MCF 10A (cell line): ENCODE measurements at regions not wholly inside any gene's neighbourhood (a gene's known extent, or its start where the extent isn't known, plus 50 kb on each side); places are given as distances from the start of the nearest gene placed in this dataset.

Experiments used
- BruUV-seq: library from RNA; stranded (reverse); fragments of 400-500 nt; replicated peaks from 2 replicates; lab custom pipeline; 2021; lab: Mats Ljungman, UMichigan
- CTCF ChIA-PET: fragments of 300-600 bp; sonication (Branson Sonifier 250); formaldehyde crosslinking; extraction: SDS; loops from one replicate; lab custom pipeline; 2021; ENCODE audit warnings: antibody characterized with exemption, inconsistent platforms; lab: Yijun Ruan, JAX
- POLR2A ChIA-PET: fragments of 300-600, 350-650 bp; sonication (Branson Sonifier 250); formaldehyde crosslinking; extraction: SDS; loops from one replicate; lab custom pipeline; 2020; ENCODE audit warnings: antibody characterized with exemption, inconsistent platforms; lab: Yijun Ruan, JAX
- DNase-seq: peaks from one replicate; pipeline ENCODE4 v3.0.0-alpha.2; 2018; ENCODE audit not compliant: unreplicated experiment
- H3K27ac Mint-ChIP-seq: one replicate; pipeline ENCODE4 v1.8.0; 2022; ENCODE audit warnings: mild to moderate bottlenecking, low read depth, mixed read lengths; ENCODE audit not compliant: unreplicated experiment
- H3K27me3 Mint-ChIP-seq: one replicate; pipeline ENCODE4 v1.8.0; 2022; ENCODE audit warnings: mixed read lengths; ENCODE audit not compliant: insufficient read depth, unreplicated experiment
- H3K36me3 Mint-ChIP-seq: one replicate; pipeline ENCODE4 v1.8.0; 2022; ENCODE audit warnings: mild to moderate bottlenecking, moderate library complexity, mixed read lengths; ENCODE audit not compliant: insufficient read depth, unreplicated experiment
- H3K4me1 Mint-ChIP-seq: one replicate; pipeline ENCODE4 v1.8.0; 2022; ENCODE audit warnings: mixed read lengths; ENCODE audit not compliant: insufficient read depth, unreplicated experiment
- H3K4me3 Mint-ChIP-seq: one replicate; pipeline ENCODE4 v1.8.0; 2022; ENCODE audit warnings: mild to moderate bottlenecking, moderate library complexity, mixed read lengths; ENCODE audit not compliant: unreplicated experiment
- H3K9me3 Mint-ChIP-seq: one replicate; pipeline ENCODE4 v1.8.0; 2022; ENCODE audit warnings: mixed read lengths; ENCODE audit not compliant: unreplicated experiment
- CTCF ChIP-seq: fragments of 200-600 bp; IDR thresholded peaks from one replicate; pipeline ENCODE4 v1.8.0; 2022; ENCODE audit warnings: antibody characterized with exemption, mild to moderate bottlenecking; ENCODE audit not compliant: unreplicated experiment
- intact Hi-C: fragments of 100-400 bp; cut with micrococcal nuclease; formaldehyde crosslinking; loops from 2 replicates; pipeline ENCODE4 v1.14.1; 2022

GRCh38 chr3:79848876-79849275 lies 81.1 kb upstream of the ROBO1 start:
- intact Hi-C loops = no loop called here
- TF ChIP-seq CTCF = no peak
- ChIA-PET POLR2A (no interaction called here), CTCF (no interaction called here)
- DNase-seq = no peak
- Mint-ChIP-seq H3K4me3 (no peak overlapping the region), H3K27me3 (no peaks in the 10 kb centered on the region), H3K4me1 (no peaks in the 10 kb centered on the region), H3K36me3 (no peaks in the 10 kb centered on the region), H3K27ac (no peak overlapping the region), H3K9me3 (peaks cover 8% of the 10 kb centered on the region)
- no TSS peak for BruUV-seq

GRCh38 chr3:79847928-79848327 lies 80.1 kb upstream of the ROBO1 start:
- DNase-seq = no peak
- H3K9me3 Mint-ChIP-seq = peaks cover 8% of the 10 kb centered on the region
- H3K4me3 Mint-ChIP-seq = no peak overlapping the region
- H3K36me3 Mint-ChIP-seq = no peaks in the 10 kb centered on the region
- ChIA-PET CTCF (no interaction called here), POLR2A (no interaction called here)
- H3K4me1 Mint-ChIP-seq = no peaks in the 10 kb centered on the region
- TF ChIP-seq CTCF = no peak
- no peak overlapping the region for H3K27ac Mint-ChIP-seq
- intact Hi-C loops = no loop called here
- BruUV-seq = no TSS peak
- H3K27me3 Mint-ChIP-seq = no peaks in the 10 kb centered on the region

- intact Hi-C loops = no loop called here
- Mint-ChIP-seq H3K4me3 (no peak overlapping the region), H3K36me3 (no peaks in the 10 kb centered on the region), H3K27ac (no peak overlapping the region), H3K27me3 (no peaks in the 10 kb centered on the region), H3K9me3 (no peaks in the 10 kb centered on the region), H3K4me1 (no peaks in the 10 kb centered on the region)
- POLR2A ChIA-PET = interaction anchor here (0.6 kb wide), 1 partner anchor 101 kb away, joined by 3 read pairs; no protein-coding TSS in a partner anchor
- BruUV-seq = no TSS peak
- peak; percentile 29 for TF ChIP-seq CTCF
- CTCF ChIA-PET = interaction anchor here (0.6 to 1.1 kb wide), 3 partner anchors 13 to 22 kb away, joined by 3 read pairs; no protein-coding TSS in a partner anchor
- DNase-seq = peak; percentile 18
Observed at GRCh38 chr3:79846148-79846933, 78.5 kb upstream of the ROBO1 start.

GRCh38 chr3:79845546-79845945 lies 77.7 kb upstream of the ROBO1 start:
- H3K27me3 Mint-ChIP-seq = no peaks in the 10 kb centered on the region
- CTCF ChIA-PET = interaction anchor here (0.6 kb wide), 1 partner anchor 17 kb away, joined by 3 read pairs; no protein-coding TSS in a partner anchor
- POLR2A ChIA-PET = no interaction called here
- intact Hi-C loops = no loop called here
- no peaks in the 10 kb centered on the region for H3K4me1 Mint-ChIP-seq
- H3K4me3 Mint-ChIP-seq = no peak overlapping the region
- no peak for DNase-seq
- TF ChIP-seq CTCF = no peak
- BruUV-seq = no TSS peak
- H3K9me3 Mint-ChIP-seq = no peaks in the 10 kb centered on the region
- H3K27ac Mint-ChIP-seq = no peak overlapping the region
- no peaks in the 10 kb centered on the region for H3K36me3 Mint-ChIP-seq
